GM12878 (cell line): ENCODE measurements at regions not wholly inside any gene's neighbourhood (a gene's known extent, or its start where the extent isn't known, plus 50 kb on each side); places are given as distances from the start of the nearest gene placed in this dataset.

ENCODE experiments used
- ATAC-seq: fragments of 200-7000 bp; cut with Tn5 transposase; 3 replicates; pipeline ENCODE4 v1.9.1; 2020; ENCODE audit warnings: mild to moderate bottlenecking, moderate library complexity
- BruUV-seq: library from RNA; stranded (reverse); fragments of 400-500 nt; replicated peaks from 2 replicates; lab custom pipeline; 2021; lab: Mats Ljungman, UMichigan
- CTCF ChIA-PET: fragments of 300-600 bp; sonication (Branson Sonifier 250); formaldehyde crosslinking; extraction: SDS; loops from one replicate; lab custom pipeline; 2021; ENCODE audit warnings: inconsistent platforms; lab: Yijun Ruan, JAX
- POLR2A ChIA-PET: fragments of 350-600 bp; formaldehyde crosslinking; extraction: SDS; loops from one replicate; lab custom pipeline; 2021; ENCODE audit warnings: inconsistent platforms; lab: Charles Lee
- RAD21 ChIA-PET: fragments of 300-600 bp; sonication (Branson Sonifier 250); formaldehyde crosslinking; loops from one replicate; lab custom pipeline; 2023; ENCODE audit warnings: antibody characterized with exemption; ENCODE audit not compliant: unreplicated experiment; lab: Charles Lee
- SMC1A ChIA-PET: fragments of 300-600 bp; sonication (Branson Sonifier 250); formaldehyde crosslinking; loops from one replicate; lab custom pipeline; 2023; ENCODE audit not compliant: unreplicated experiment, uncharacterized antibody; lab: Charles Lee
- DNase-seq: peaks from one replicate; pipeline ENCODE4 v3.0.0-alpha.2; 2011; ENCODE audit warnings: low read depth, low spot score
- FAIRE-seq: peaks from 3 replicates; lab custom pipeline; 2011; peaks lifted over from hg19 to GRCh38; lab: Jason Lieb, UNC
- H2AFZ ChIP-seq: 2 replicates; pipeline ENCODE4 v1.6.0; 2011; ENCODE audit warnings: low read depth, low read length, control low read depth; ENCODE audit not compliant: control insufficient read depth
- H3K27ac ChIP-seq: 2 replicates; pipeline ENCODE4 v1.5.1; 2011; ENCODE audit warnings: control low read depth; ENCODE audit not compliant: control insufficient read depth, insufficient read depth
- H3K27me3 ChIP-seq, 2 experiments: replicated peaks in 1 of 2; 2 replicates each; pipeline versions ENCODE4 v1.6.0 to v1.6.1; 2011; ENCODE audit warnings: low read length in 1 of 2; ENCODE audit not compliant: control insufficient read depth in 2 of 2, insufficient read depth in 2 of 2
- H3K36me3 ChIP-seq, 2 experiments: 2 replicates each; pipeline ENCODE4 v1.5.1; 2011; ENCODE audit warnings: low read length in 1 of 2; ENCODE audit not compliant: control insufficient read depth in 2 of 2, insufficient read depth in 2 of 2
- H3K4me1 ChIP-seq: 2 replicates; pipeline ENCODE4 v1.6.1; 2011; ENCODE audit warnings: mild to moderate bottlenecking, low read length, moderate library complexity, mixed read lengths; ENCODE audit not compliant: control insufficient read depth, insufficient read depth
- H3K4me2 ChIP-seq: 2 replicates; pipeline ENCODE4 v1.6.0; 2011; ENCODE audit warnings: control low read depth; ENCODE audit not compliant: control insufficient read depth, insufficient read depth
- H3K4me3 ChIP-seq: fragments of 200-600 bp; sonication (generic); 2 replicates; pipeline ENCODE4 v1.5.1; 2016
- H3K79me2 ChIP-seq: 2 replicates; pipeline ENCODE4 v1.6.0; 2011; ENCODE audit warnings: low read length; ENCODE audit not compliant: control insufficient read depth, insufficient read depth
- H3K9ac ChIP-seq: 2 replicates; pipeline ENCODE4 v1.8.0; 2011; ENCODE audit warnings: low read length, control low read depth, mixed read lengths; ENCODE audit not compliant: control insufficient read depth, insufficient read depth
- H3K9me3 ChIP-seq: replicated peaks from 3 replicates; pipeline ENCODE4 v1.5.1; 2011; ENCODE audit warnings: mild to moderate bottlenecking, low read length; ENCODE audit not compliant: control insufficient read depth, insufficient read depth
- H4K20me1 ChIP-seq: 2 replicates; pipeline ENCODE4 v1.6.0; 2011; ENCODE audit not compliant: control insufficient read depth, insufficient read depth
- ASH2L ChIP-seq: fragments of 300-600, 200-600 bp; sonication (generic); IDR thresholded peaks from 2 replicates; pipeline ENCODE4 v1.6.1; 2017; ENCODE audit warnings: low read depth, mild to moderate bottlenecking, borderline replicate concordance
- HCFC1 ChIP-seq: fragments of 150-350 bp; IDR thresholded peaks from 2 replicates; pipeline ENCODE4 v1.6.1; 2014; ENCODE audit warnings: low read length
- KAT2A ChIP-seq: conservative IDR thresholded peaks from 2 replicates; pipeline ENCODE4 v1.6.1; 2011; ENCODE audit warnings: low read depth, low read length; ENCODE audit not compliant: control insufficient read depth
- MTA2 ChIP-seq: fragments of 450-650 bp; IDR thresholded peaks from 2 replicates; pipeline ENCODE4 v1.6.1; 2016; ENCODE audit warnings: low read depth, mild to moderate bottlenecking, moderate library complexity
- NFYB ChIP-seq: IDR thresholded peaks from 2 replicates; pipeline ENCODE4 v1.6.1; 2011; ENCODE audit warnings: low read depth, mild to moderate bottlenecking, low read length, improper control_type of control experiment, moderate library complexity; ENCODE audit not compliant: insufficient read depth
- PML ChIP-seq: IDR thresholded peaks from 2 replicates; pipeline ENCODE4 v1.6.1; 2012; ENCODE audit warnings: low read length, inconsistent platforms
- POLR2A ChIP-seq: IDR thresholded peaks from 2 replicates; pipeline ENCODE4 v1.6.1; 2011; ENCODE audit warnings: low read depth, mild to moderate bottlenecking, low read length
- RUNX3 ChIP-seq: IDR thresholded peaks from 2 replicates; pipeline ENCODE4 v1.6.1; 2012; ENCODE audit warnings: low read length, inconsistent platforms
- SMAD1 ChIP-seq: fragments of 450-650 bp; IDR thresholded peaks from 2 replicates; pipeline ENCODE4 v1.6.1; 2018; ENCODE audit warnings: mild to moderate bottlenecking, low read depth; ENCODE audit not compliant: partially characterized antibody
- STAT1 ChIP-seq: fragments of 450-650 bp; conservative IDR thresholded peaks from 2 replicates; pipeline ENCODE4 v1.6.1; 2014; ENCODE audit warnings: antibody characterized with exemption, mild to moderate bottlenecking
- WGBS: methylation state at CpG from one replicate; pipeline ENCODE4 v1.1.6; 2016; ENCODE audit warnings: low lambda C conversion rate; ENCODE audit not compliant: insufficient replicate concordance, insufficient coverage; ENCODE audit errors: missing lambda C conversion rate; 5-methylcytosine and 5-hydroxymethylcytosine counted together
- in situ Hi-C: fragments of 300-500 bp; cut with MboI; formaldehyde crosslinking; loops from 9 replicates; pipeline ENCODE4 v1.14.3; 2018; ENCODE audit warnings: mixed read lengths
- intact Hi-C: fragments of 100-400 bp; cut with micrococcal nuclease; formaldehyde crosslinking; loops from one replicate; pipeline ENCODE4 v1.14.2; 2022; ENCODE audit not compliant: unreplicated experiment
- TF ChIP-seq, protein P1 (sequence below): fragments of 450-650 bp; formaldehyde crosslinking; IDR thresholded peaks from 2 replicates; pipeline ENCODE4 v1.5.0; 2022; ENCODE audit warnings: mild to moderate bottlenecking, missing genetic modification characterization
- TF ChIP-seq, protein P2 (sequence below): IDR thresholded peaks from 2 replicates; pipeline ENCODE4 v1.6.1; 2011; ENCODE audit warnings: borderline replicate concordance, low read depth, mild to moderate bottlenecking, moderate library complexity, low read length; ENCODE audit not compliant: insufficient read depth, poor library complexity, severe bottlenecking
- TF ChIP-seq, protein P3 (sequence below): fragments of 450-650 bp; IDR thresholded peaks from 2 replicates; pipeline ENCODE4 v1.6.1; 2017; ENCODE audit warnings: mild to moderate bottlenecking, moderate library complexity
- TF ChIP-seq, protein P4 (sequence below): fragments of 150-350 bp; IDR thresholded peaks from 2 replicates; pipeline ENCODE4 v1.6.1; 2014; ENCODE audit warnings: mild to moderate bottlenecking, low read depth, low read length
- TF ChIP-seq, protein P5 (sequence below): IDR thresholded peaks from 2 replicates; pipeline ENCODE4 v1.6.1; 2012; ENCODE audit warnings: low read depth, low read length, improper control_type of control experiment

DNA sequence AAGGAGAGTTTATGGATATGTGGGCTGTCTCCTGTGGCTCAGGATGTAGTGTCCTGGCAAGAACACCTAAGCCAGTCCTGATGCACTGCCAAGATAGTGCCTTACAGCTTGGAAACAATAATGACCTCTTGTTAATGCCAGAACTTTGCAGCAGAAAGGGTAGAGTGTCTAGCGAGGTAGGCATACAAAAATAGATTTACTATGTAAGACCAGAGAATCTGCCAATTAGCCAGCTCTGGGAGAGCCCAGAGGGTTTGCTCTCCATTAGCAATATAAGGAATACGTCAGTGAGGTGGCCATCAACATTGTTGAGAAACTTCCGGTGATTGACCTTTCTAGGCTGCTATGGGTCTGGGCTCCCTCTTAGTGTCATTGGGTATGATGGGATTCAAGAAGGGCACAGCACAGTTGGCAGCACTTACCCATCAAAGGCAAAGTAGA, 178.5 kb upstream of the GALNT2 start:
- no peak overlapping the region for H3K4me3 ChIP-seq
- ChIA-PET SMC1A (interaction anchor here (1.1 to 2.5 kb wide), 2 partner anchors 10 to 11 kb away, joined by 3 to 9 read pairs; no protein-coding TSS in a partner anchor), RAD21 (no interaction called here), POLR2A (no interaction called here), CTCF (no interaction called here)
- H3K4me2 ChIP-seq: no peak overlapping the region
- H3K9me3 ChIP-seq: no peaks in the 10 kb centered on the region
- H3K27me3 ChIP-seq: peaks cover 2 to 4% of the 10 kb centered on the region in 2 experiments; a peak in 3 of 4 replicates
- ATAC-seq: no peak
- in situ Hi-C loops: no loop called here
- WGBS: 32% methylated on average over 3 of the region's 3 CpGs
- no peak for FAIRE-seq
- no peaks in the 10 kb centered on the region for H3K36me3 ChIP-seq
- no TSS peak for BruUV-seq
- no peaks in the 10 kb centered on the region for H4K20me1 ChIP-seq
- DNase-seq: no peak
- H2AFZ ChIP-seq: no peak overlapping the region
- no peaks in the 10 kb centered on the region for H3K4me1 ChIP-seq
- H3K27ac ChIP-seq: no peak overlapping the region
- H3K79me2 ChIP-seq: no peaks in the 10 kb centered on the region
- intact Hi-C loops: no loop called here
- no peak overlapping the region for H3K9ac ChIP-seq
- TF ChIP-seq, protein P1, sequence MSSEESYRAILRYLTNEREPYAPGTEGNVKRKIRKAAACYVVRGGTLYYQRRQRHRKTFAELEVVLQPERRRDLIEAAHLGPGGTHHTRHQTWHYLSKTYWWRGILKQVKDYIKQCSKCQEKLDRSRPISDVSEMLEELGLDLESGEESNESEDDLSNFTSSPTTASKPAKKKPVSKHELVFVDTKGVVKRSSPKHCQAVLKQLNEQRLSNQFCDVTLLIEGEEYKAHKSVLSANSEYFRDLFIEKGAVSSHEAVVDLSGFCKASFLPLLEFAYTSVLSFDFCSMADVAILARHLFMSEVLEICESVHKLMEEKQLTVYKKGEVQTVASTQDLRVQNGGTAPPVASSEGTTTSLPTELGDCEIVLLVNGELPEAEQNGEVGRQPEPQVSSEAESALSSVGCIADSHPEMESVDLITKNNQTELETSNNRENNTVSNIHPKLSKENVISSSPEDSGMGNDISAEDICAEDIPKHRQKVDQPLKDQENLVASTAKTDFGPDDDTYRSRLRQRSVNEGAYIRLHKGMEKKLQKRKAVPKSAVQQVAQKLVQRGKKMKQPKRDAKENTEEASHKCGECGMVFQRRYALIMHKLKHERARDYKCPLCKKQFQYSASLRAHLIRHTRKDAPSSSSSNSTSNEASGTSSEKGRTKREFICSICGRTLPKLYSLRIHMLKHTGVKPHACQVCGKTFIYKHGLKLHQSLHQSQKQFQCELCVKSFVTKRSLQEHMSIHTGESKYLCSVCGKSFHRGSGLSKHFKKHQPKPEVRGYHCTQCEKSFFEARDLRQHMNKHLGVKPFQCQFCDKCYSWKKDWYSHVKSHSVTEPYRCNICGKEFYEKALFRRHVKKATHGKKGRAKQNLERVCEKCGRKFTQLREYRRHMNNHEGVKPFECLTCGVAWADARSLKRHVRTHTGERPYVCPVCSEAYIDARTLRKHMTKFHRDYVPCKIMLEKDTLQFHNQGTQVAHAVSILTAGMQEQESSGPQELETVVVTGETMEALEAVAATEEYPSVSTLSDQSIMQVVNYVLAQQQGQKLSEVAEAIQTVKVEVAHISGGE (CRISPR knock-in tag): no peak
- TF ChIP-seq PML (no peak), ASH2L (no peak), HCFC1 (no peak), MTA2 (no peak), NFYB (no peak), SMAD1 (no peak), RUNX3 (no peak), STAT1 (no peak), POLR2A (no peak), KAT2A (no peak)
- TF ChIP-seq, protein P2, sequence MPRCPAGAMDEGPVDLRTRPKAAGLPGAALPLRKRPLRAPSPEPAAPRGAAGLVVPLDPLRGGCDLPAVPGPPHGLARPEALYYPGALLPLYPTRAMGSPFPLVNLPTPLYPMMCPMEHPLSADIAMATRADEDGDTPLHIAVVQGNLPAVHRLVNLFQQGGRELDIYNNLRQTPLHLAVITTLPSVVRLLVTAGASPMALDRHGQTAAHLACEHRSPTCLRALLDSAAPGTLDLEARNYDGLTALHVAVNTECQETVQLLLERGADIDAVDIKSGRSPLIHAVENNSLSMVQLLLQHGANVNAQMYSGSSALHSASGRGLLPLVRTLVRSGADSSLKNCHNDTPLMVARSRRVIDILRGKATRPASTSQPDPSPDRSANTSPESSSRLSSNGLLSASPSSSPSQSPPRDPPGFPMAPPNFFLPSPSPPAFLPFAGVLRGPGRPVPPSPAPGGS: no peak
- TF ChIP-seq, protein P3, sequence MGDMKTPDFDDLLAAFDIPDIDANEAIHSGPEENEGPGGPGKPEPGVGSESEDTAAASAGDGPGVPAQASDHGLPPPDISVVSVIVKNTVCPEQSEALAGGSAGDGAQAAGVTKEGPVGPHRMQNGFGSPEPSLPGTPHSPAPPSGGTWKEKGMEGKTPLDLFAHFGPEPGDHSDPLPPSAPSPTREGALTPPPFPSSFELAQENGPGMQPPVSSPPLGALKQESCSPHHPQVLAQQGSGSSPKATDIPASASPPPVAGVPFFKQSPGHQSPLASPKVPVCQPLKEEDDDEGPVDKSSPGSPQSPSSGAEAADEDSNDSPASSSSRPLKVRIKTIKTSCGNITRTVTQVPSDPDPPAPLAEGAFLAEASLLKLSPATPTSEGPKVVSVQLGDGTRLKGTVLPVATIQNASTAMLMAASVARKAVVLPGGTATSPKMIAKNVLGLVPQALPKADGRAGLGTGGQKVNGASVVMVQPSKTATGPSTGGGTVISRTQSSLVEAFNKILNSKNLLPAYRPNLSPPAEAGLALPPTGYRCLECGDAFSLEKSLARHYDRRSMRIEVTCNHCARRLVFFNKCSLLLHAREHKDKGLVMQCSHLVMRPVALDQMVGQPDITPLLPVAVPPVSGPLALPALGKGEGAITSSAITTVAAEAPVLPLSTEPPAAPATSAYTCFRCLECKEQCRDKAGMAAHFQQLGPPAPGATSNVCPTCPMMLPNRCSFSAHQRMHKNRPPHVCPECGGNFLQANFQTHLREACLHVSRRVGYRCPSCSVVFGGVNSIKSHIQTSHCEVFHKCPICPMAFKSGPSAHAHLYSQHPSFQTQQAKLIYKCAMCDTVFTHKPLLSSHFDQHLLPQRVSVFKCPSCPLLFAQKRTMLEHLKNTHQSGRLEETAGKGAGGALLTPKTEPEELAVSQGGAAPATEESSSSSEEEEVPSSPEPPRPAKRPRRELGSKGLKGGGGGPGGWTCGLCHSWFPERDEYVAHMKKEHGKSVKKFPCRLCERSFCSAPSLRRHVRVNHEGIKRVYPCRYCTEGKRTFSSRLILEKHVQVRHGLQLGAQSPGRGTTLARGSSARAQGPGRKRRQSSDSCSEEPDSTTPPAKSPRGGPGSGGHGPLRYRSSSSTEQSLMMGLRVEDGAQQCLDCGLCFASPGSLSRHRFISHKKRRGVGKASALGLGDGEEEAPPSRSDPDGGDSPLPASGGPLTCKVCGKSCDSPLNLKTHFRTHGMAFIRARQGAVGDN: no peak
- TF ChIP-seq, protein P4, sequence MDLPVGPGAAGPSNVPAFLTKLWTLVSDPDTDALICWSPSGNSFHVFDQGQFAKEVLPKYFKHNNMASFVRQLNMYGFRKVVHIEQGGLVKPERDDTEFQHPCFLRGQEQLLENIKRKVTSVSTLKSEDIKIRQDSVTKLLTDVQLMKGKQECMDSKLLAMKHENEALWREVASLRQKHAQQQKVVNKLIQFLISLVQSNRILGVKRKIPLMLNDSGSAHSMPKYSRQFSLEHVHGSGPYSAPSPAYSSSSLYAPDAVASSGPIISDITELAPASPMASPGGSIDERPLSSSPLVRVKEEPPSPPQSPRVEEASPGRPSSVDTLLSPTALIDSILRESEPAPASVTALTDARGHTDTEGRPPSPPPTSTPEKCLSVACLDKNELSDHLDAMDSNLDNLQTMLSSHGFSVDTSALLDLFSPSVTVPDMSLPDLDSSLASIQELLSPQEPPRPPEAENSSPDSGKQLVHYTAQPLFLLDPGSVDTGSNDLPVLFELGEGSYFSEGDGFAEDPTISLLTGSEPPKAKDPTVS: no peak
- TF ChIP-seq, protein P5, sequence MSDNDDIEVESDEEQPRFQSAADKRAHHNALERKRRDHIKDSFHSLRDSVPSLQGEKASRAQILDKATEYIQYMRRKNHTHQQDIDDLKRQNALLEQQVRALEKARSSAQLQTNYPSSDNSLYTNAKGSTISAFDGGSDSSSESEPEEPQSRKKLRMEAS: no peak
